Lower leg skin (tissue), 4 donors: ENCODE measurements at regions not wholly inside any gene's neighbourhood (a gene's known extent, or its start where the extent isn't known, plus 50 kb on each side); places are given as distances from the start of the nearest gene placed in this dataset.
"Not testable (repeated sequence)": the region's sequence is repeated elsewhere in the genome, so short reads cannot be mapped to it uniquely, and the experiment has no call there.

ENCODE experiments used
- DNase-seq, 2 donors: peaks; one replicate each; pipeline ENCODE4 v3.0.0-alpha.2; 2019; ENCODE audit warnings: low spot score in 2 of 2
- H3K4me3 ChIP-seq: fragments of 200-600 bp; sonication (generic); 2 replicates; pipeline ENCODE4 v1.5.1; 2017; ENCODE audit warnings: mild to moderate bottlenecking, low read depth; ENCODE audit not compliant: poor library complexity, severe bottlenecking
- POLR2A ChIP-seq, 2 donors: fragments of 450-650 bp; IDR thresholded peaks; one replicate each; pipeline ENCODE4 v1.6.1; 2016 to 2017; ENCODE audit warnings: antibody characterized with exemption in 2 of 2, mild to moderate bottlenecking in 1 of 2, moderate library complexity in 1 of 2
- WGBS, 2 donors: methylation state at CpG; one replicate each; pipeline ENCODE4 v1.1.5; 2018; 5-methylcytosine and 5-hydroxymethylcytosine counted together
- intact Hi-C: fragments of 100-400 bp; cut with DNase I; formaldehyde crosslinking; loops from one replicate; pipeline ENCODE4 v1.15.0; 2023; ENCODE audit warnings: low total_unique reads
- TF ChIP-seq, protein P1 (sequence below), 3 donors: fragments of 450-650 bp; IDR thresholded peaks; one replicate each; pipeline ENCODE4 v1.5.1; 2016; ENCODE audit warnings: antibody characterized with exemption in 3 of 3, mild to moderate bottlenecking in 3 of 3, moderate library complexity in 2 of 3

DNA sequence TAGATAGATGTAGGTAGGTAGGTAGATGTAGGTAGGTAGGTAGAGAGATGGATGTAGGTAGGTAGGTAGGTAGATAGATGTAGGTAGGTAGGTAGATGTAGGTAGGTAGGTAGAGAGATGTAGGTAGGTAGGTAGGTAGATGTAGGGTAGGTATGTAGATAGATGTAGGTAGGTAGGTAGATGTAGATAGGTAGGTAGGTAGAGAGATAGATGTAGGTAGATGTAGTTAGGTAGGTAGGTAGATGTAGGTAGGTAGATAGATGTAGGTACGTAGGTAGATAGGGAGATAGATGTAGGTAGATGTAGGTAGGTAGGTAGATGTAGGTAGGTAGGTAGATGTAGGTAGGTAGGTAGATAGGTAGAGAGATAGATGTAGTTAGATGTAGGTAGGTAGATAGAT, 62.3 kb upstream of the MORC3 start:
- no peak for TF ChIP-seq POLR2A (IDR thresholded peaks at IDR 0.05)
- TF ChIP-seq, protein P1, sequence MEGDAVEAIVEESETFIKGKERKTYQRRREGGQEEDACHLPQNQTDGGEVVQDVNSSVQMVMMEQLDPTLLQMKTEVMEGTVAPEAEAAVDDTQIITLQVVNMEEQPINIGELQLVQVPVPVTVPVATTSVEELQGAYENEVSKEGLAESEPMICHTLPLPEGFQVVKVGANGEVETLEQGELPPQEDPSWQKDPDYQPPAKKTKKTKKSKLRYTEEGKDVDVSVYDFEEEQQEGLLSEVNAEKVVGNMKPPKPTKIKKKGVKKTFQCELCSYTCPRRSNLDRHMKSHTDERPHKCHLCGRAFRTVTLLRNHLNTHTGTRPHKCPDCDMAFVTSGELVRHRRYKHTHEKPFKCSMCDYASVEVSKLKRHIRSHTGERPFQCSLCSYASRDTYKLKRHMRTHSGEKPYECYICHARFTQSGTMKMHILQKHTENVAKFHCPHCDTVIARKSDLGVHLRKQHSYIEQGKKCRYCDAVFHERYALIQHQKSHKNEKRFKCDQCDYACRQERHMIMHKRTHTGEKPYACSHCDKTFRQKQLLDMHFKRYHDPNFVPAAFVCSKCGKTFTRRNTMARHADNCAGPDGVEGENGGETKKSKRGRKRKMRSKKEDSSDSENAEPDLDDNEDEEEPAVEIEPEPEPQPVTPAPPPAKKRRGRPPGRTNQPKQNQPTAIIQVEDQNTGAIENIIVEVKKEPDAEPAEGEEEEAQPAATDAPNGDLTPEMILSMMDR (IDR thresholded peaks at IDR 0.05) = no peak
- WGBS, 2 donors = 47 to 93% methylated on average over 1 of the region's 1 CpG

DNA sequence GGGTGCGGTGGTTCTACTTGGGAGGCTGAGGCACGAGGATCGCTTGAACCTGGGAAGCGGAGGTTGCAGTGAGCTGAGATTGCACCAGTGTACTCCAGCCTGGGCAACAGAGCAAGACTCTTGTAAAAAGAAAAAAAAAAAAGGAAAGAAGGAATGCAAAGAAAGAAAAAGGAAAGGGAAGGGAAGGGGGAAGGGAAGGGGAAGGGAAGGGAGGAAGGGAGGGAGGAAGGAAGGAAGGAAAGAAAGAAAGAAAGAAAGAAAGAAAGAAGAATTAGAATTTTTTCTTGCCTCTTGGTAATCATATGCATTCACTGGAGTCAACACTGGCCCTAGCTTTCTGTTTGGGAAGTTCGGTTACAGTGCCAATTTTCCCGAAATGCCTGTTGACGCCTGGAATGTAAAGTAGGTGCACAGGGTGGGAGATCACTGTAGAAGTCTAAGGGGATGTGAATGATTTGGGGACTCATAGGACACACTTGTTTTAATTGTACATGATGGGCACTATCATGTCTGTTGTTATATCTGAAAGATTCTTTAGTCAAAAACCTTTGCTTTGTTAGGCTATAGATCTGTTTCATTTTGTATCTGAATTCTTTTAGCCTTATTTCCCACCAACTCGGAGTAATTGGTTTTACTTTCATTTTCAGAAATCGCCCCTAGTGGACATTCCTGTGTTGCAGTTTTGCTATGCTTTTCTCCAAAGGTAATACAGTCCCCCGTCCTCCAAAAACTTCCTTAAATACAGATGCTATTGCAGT, 59.8 kb upstream of the MORC3 start:
- peak overlapping the region; percentile 9 for H3K4me3 ChIP-seq
- TF ChIP-seq POLR2A (IDR thresholded peaks at IDR 0.05) = no peak
- TF ChIP-seq, protein P1 (IDR thresholded peaks at IDR 0.05) = peak in 1 of 3 donors; percentile 39
- peak in 1 of 2 donors; percentile 45 for DNase-seq
- WGBS, 2 donors = 38 to 39% methylated on average over 10 of the region's 10 CpGs
- intact Hi-C loops = no loop called here

More for the DNA sequence above, 62.3 kb upstream of the MORC3 start:
- no peak for DNase-seq
- intact Hi-C loops = no loop called here
- H3K4me3 ChIP-seq = no peak overlapping the region

DNA sequence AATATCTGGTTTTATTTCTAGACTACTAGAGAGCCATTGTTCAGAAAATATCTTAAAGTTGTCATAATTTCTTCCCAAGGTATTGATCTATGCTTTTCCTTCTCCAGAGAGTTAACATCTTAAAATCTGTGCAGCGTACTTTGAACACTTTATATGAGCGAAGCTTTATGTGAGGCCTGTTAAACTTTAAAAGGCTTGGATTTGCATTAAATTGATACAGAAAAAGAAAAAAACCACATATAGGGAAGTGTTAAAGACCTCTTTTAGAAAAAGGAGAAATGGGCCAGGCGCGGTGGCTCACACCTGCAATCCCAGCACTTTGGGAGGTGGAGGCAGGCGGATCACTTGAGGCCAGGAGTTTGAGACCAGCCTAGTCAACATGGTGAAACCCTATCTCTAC, 59.2 kb upstream of the MORC3 start:
- 79 to 93% methylated on average over 5 of the region's 5 CpGs for whole genome bisulfite sequencing, 2 donors
- intact Hi-C loops = no loop called here
- no peak overlapping the region for H3K4me3 ChIP-seq
- no peak for TF ChIP-seq POLR2A (IDR thresholded peaks at IDR 0.05)
- TF ChIP-seq, protein P1 (IDR thresholded peaks at IDR 0.05) = no peak
- DNase-seq = no peak

DNA sequence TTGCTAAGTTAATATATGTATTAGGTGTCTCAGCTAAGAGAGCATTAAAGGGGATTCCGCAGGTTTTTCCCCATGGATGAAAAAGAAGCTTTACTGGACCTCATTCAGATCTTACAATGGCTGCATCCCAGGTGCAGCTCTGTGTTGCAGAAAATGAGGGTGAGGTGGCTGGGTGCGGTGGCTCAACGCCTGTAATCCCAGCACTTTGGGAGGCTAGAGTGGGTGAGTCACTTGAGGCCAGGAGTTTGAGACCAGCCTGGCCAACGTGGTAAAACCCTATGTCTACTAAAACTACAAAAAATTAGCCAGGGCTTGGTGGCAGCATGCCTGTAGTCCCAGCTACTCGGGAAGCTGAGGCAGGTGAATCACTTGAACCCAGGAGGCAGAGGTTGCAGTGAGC, 58.5 kb upstream of the MORC3 start:
- intact Hi-C loops = no loop called here
- 79 to 84% methylated on average over 5 of the region's 5 CpGs for WGBS, 2 donors
- no peak overlapping the region for H3K4me3 ChIP-seq
- TF ChIP-seq, protein P1 (IDR thresholded peaks at IDR 0.05) = no peak
- no peak for TF ChIP-seq POLR2A (IDR thresholded peaks at IDR 0.05)
- no peak for DNase-seq

DNA sequence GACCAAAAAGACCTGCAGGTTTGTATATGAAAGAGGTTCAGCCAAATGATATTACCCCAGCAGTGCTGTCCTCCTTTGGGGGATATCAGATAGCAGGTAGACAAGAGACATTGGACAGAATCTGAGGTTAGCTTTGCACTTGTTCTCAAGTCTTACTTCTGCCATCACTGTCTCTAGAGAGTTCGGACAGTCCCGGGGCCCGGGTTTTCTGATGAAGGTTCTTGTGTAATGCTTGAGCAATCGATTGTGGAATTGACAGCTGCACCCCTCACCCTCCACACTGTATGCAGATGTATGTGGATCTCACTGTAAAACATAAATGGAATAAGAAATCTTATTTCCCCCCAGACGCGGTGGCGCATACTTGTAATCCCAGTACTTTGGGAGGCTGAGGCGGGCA, 56.2 kb upstream of the MORC3 start:
- intact Hi-C loops = no loop called here
- 91 to 96% methylated on average over 8 of the region's 8 CpGs for WGBS, 2 donors
- TF ChIP-seq, protein P1 (IDR thresholded peaks at IDR 0.05) = no peak
- no peak for TF ChIP-seq POLR2A (IDR thresholded peaks at IDR 0.05)
- DNase-seq = no peak
- H3K4me3 ChIP-seq = no peak overlapping the region

DNA sequence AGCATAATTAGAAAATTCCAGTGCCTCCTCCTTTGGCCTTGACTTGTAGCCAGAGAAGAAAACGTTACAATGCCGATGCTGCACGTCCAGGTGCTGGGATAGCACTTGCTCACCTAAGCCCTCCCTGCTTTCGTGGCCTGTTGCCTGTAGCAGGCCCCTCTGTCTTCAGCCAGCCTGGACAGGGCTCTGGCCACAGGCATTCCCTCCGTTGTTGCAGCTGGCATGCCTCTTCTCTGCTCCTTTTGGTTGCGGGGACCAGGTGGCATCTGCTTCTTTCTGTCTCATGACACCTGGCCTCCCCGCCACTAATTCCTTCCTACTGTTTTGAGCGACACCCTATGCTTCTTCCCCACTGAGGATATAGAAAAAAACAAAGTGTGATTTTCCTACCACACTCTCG, 54.6 kb upstream of the MORC3 start:
- 91 to 94% methylated on average over 9 of the region's 9 CpGs for WGBS, 2 donors
- DNase-seq = no peak
- TF ChIP-seq POLR2A (IDR thresholded peaks at IDR 0.05) = no peak
- TF ChIP-seq, protein P1 (IDR thresholded peaks at IDR 0.05) = no peak
- intact Hi-C loops = no loop called here
- H3K4me3 ChIP-seq = no peak overlapping the region

DNA sequence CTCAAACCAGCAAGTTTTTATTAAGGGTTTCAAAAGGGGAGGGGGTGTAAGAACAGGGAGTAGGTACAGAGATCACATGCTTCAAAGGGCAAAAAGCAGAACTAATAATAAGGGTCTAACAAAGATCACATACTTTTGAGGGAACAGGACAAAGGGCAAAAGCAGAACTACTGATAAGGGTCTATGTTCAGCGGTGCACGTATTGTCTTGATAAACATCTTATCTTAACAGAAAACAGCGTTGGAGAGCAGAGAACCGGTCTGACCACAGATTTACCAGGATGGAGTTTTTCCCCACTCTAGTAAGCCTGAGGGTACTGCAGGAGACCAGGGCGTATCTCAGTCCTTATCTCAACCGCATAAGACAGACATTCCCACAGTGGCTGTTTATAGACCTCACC, 52.2 kb upstream of the MORC3 start:
- intact Hi-C loops, DNase-seq, H3K4me3 ChIP-seq: not testable (repeated sequence)
- 49 to 57% methylated on average over 6 of the region's 6 CpGs for WGBS, 2 donors

DNA sequence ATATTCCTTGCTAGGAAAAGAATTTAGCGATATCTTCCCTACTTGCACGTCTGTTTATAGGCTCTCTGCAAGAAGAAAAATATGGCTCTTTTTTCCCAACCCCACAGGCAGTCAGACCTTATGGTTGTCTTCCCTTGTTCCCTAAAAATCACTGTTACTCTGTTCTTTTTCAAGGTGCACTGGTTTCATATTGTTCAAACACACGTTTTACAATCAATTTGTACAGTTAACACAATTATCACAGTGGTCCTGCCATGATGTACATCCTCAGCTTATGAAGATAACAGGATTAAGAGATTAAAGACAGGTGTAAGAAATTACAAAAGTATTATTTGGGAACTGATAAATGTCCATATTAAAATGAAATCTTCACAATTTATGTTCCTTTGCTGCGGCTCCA, 51.7 kb upstream of the MORC3 start:
- H3K4me3 ChIP-seq, intact Hi-C loops, DNase-seq: not testable (repeated sequence)
- WGBS, 2 donors = 83 to 86% methylated on average over 4 of the region's 4 CpGs
